KOPT-K1 (cell line): ENCODE measurements at regions not wholly inside any gene's neighbourhood (a gene's known extent, or its start where the extent isn't known, plus 50 kb on each side); places are given as distances from the start of the nearest gene placed in this dataset.

ENCODE experiments used
- H3K27ac ChIP-seq: fragments of 200-600 bp; sonication (generic); 2 replicates; pipeline ENCODE4 v1.5.1; 2016; ENCODE audit warnings: antibody characterized with exemption, mild to moderate bottlenecking, low read depth, low read length; ENCODE audit not compliant: poor library complexity, severe bottlenecking
- H3K36me3 ChIP-seq: fragments of 200-600 bp; sonication (generic); 2 replicates; pipeline ENCODE4 v1.5.1; 2017; ENCODE audit warnings: antibody characterized with exemption, mild to moderate bottlenecking, low read length, moderate library complexity; ENCODE audit not compliant: insufficient read depth
- H3K9me3 ChIP-seq: fragments of 200-600 bp; sonication (generic); 2 replicates; pipeline ENCODE4 v1.5.1; 2017; ENCODE audit warnings: antibody characterized with exemption, low read length, mild to moderate bottlenecking; ENCODE audit not compliant: insufficient read depth, poor library complexity, severe bottlenecking

GRCh38 chr4:57658188-57658587 lies 548.0 kb upstream of the IGFBP7 start:
- H3K27ac ChIP-seq: no peak overlapping the region
- H3K9me3 ChIP-seq: no peaks in the 10 kb centered on the region
- H3K36me3 ChIP-seq: no peaks in the 10 kb centered on the region

- H3K9me3 ChIP-seq: no peaks in the 10 kb centered on the region
- H3K36me3 ChIP-seq: no peaks in the 10 kb centered on the region
- H3K27ac ChIP-seq: no peak overlapping the region
Observed at GRCh38 chr4:57655342-57655741, 545.2 kb upstream of the IGFBP7 start.

- no peaks in the 10 kb centered on the region for H3K36me3 ChIP-seq
- H3K9me3 ChIP-seq: no peaks in the 10 kb centered on the region
- no peak overlapping the region for H3K27ac ChIP-seq
Observed at GRCh38 chr4:57652779-57653178, 542.6 kb upstream of the IGFBP7 start.

- H3K9me3 ChIP-seq: no peaks in the 10 kb centered on the region
- H3K27ac ChIP-seq: no peak overlapping the region
- H3K36me3 ChIP-seq: no peaks in the 10 kb centered on the region
Observed at GRCh38 chr4:57640391-57641100, 530.4 kb upstream of the IGFBP7 start.

- Histone ChIP-seq H3K9me3 (no peaks in the 10 kb centered on the region), H3K36me3 (no peaks in the 10 kb centered on the region), H3K27ac (no peak overlapping the region)
Observed at GRCh38 chr4:57639561-57640382, 529.6 kb upstream of the IGFBP7 start.

GRCh38 chr4:57635910-57636309 lies 525.7 kb upstream of the IGFBP7 start:
- Histone ChIP-seq H3K36me3 (no peaks in the 10 kb centered on the region), H3K27ac (no peak overlapping the region), H3K9me3 (no peaks in the 10 kb centered on the region)

GRCh38 chr4:57633212-57633859 lies 523.2 kb upstream of the IGFBP7 start:
- no peak overlapping the region for H3K27ac ChIP-seq
- H3K36me3 ChIP-seq: no peaks in the 10 kb centered on the region
- no peaks in the 10 kb centered on the region for H3K9me3 ChIP-seq

- Histone ChIP-seq H3K27ac (no peak overlapping the region), H3K36me3 (no peaks in the 10 kb centered on the region), H3K9me3 (no peaks in the 10 kb centered on the region)
Observed at GRCh38 chr4:57632564-57632963, 522.4 kb upstream of the IGFBP7 start.

- Histone ChIP-seq H3K9me3 (no peaks in the 10 kb centered on the region), H3K27ac (no peak overlapping the region), H3K36me3 (no peaks in the 10 kb centered on the region)
Observed at GRCh38 chr4:57631147-57631546, 521.0 kb upstream of the IGFBP7 start.

- no peak overlapping the region for H3K27ac ChIP-seq
- H3K36me3 ChIP-seq: no peaks in the 10 kb centered on the region
- H3K9me3 ChIP-seq: no peaks in the 10 kb centered on the region
Observed at GRCh38 chr4:57628004-57628403, 517.8 kb upstream of the IGFBP7 start.

GRCh38 chr4:57614257-57614932 lies 504.2 kb upstream of the IGFBP7 start:
- no peaks in the 10 kb centered on the region for H3K36me3 ChIP-seq
- no peaks in the 10 kb centered on the region for H3K9me3 ChIP-seq
- H3K27ac ChIP-seq: no peak overlapping the region

- Histone ChIP-seq H3K36me3 (no peaks in the 10 kb centered on the region), H3K27ac (no peak overlapping the region), H3K9me3 (no peaks in the 10 kb centered on the region)
Observed at GRCh38 chr4:57612279-57612678, 502.1 kb upstream of the IGFBP7 start.

- Histone ChIP-seq H3K27ac (no peak overlapping the region), H3K36me3 (no peaks in the 10 kb centered on the region), H3K9me3 (no peaks in the 10 kb centered on the region)
Observed at GRCh38 chr4:57607566-57608180, 497.5 kb upstream of the IGFBP7 start.

- no peak overlapping the region for H3K27ac ChIP-seq
- H3K36me3 ChIP-seq: no peaks in the 10 kb centered on the region
Observed at GRCh38 chr4:57605376-57605775, 495.2 kb upstream of the IGFBP7 start.

GRCh38 chr4:57602141-57602540 lies 492.0 kb upstream of the IGFBP7 start:
- Histone ChIP-seq H3K9me3 (no peaks in the 10 kb centered on the region), H3K27ac (no peak overlapping the region), H3K36me3 (no peaks in the 10 kb centered on the region)

More at GRCh38 chr4:57605376-57605775, 495.2 kb upstream of the IGFBP7 start:
- H3K9me3 ChIP-seq: no peaks in the 10 kb centered on the region
